IMR-90 (cell line): ENCODE measurements at regions not wholly inside any gene's neighbourhood (a gene's known extent, or its start where the extent isn't known, plus 50 kb on each side); places are given as distances from the start of the nearest gene placed in this dataset.
A peak's percentile ranks its signal among the peaks of the same experiment; 100 is the strongest.

Experiments used
- ATAC-seq: fragments of 200-7000 bp; cut with Tn5 transposase; 2 replicates; pipeline ENCODE4 v1.9.1; 2020; ENCODE audit warnings: low read depth, mild to moderate bottlenecking, moderate library complexity
- BruUV-seq: library from RNA; stranded (reverse); fragments of 400-500 nt; replicated peaks from 2 replicates; lab custom pipeline; 2021; lab: Mats Ljungman, UMichigan
- CTCF ChIA-PET: fragments of 300-600 bp; formaldehyde crosslinking; extraction: SDS; loops from one replicate; lab custom pipeline; 2021; ENCODE audit warnings: antibody characterized with exemption; lab: Yijun Ruan, JAX
- POLR2A ChIA-PET: fragments of 300-600 bp; sonication (Branson Sonifier 250); formaldehyde crosslinking; loops from one replicate; lab custom pipeline; 2022; ENCODE audit warnings: antibody characterized with exemption; ENCODE audit not compliant: unreplicated experiment; lab: Charles Lee
- DNase-seq: peaks from one replicate; pipeline ENCODE4 v3.0.0; 2013
- H2AFZ ChIP-seq: replicated peaks from 2 replicates; pipeline ENCODE3; 2013; ENCODE audit warnings: low read length, mild to moderate bottlenecking; ENCODE audit not compliant: poor library complexity
- H2AK5ac ChIP-seq: 2 replicates; pipeline ENCODE4 v1.6.1; 2013; ENCODE audit warnings: low read depth, low read length, inconsistent platforms
- H2AK9ac ChIP-seq: replicated peaks from 2 replicates; pipeline ENCODE3; 2013; ENCODE audit warnings: mild to moderate bottlenecking, low read depth, low read length, moderate library complexity; ENCODE audit not compliant: poor library complexity
- H2BK120ac ChIP-seq: 2 replicates; pipeline ENCODE4 v1.6.1; 2013; ENCODE audit warnings: low read depth, low read length, inconsistent platforms
- H2BK15ac ChIP-seq: 3 replicates; pipeline ENCODE4 v1.6.1; 2013; ENCODE audit warnings: low read depth, low read length, inconsistent platforms
- H2BK20ac ChIP-seq: 2 replicates; pipeline ENCODE4 v1.6.1; 2013; ENCODE audit warnings: low read depth, mild to moderate bottlenecking, inconsistent platforms, low read length, moderate library complexity
- H2BK5ac ChIP-seq: 2 replicates; pipeline ENCODE4 v1.6.1; 2013; ENCODE audit warnings: mild to moderate bottlenecking, low read depth, low read length, inconsistent platforms; ENCODE audit not compliant: poor library complexity, severe bottlenecking
- H3K14ac ChIP-seq: replicated peaks from 2 replicates; pipeline ENCODE4 v1.6.1; 2013; ENCODE audit warnings: low read depth, low read length, inconsistent platforms
- H3K18ac ChIP-seq: 2 replicates; pipeline ENCODE4 v1.6.1; 2013; ENCODE audit warnings: low read depth, low read length, control low read depth
- H3K23ac ChIP-seq: 2 replicates; pipeline ENCODE4 v1.6.1; 2013; ENCODE audit warnings: low read depth, low read length, inconsistent platforms
- H3K27ac ChIP-seq: 2 replicates; pipeline ENCODE4 v1.5.1; 2013; ENCODE audit warnings: mild to moderate bottlenecking, control low read depth, low read length; ENCODE audit not compliant: insufficient read depth
- H3K27me3 ChIP-seq: 2 replicates; pipeline ENCODE4 v1.6.1; 2013; ENCODE audit warnings: low read length; ENCODE audit not compliant: control insufficient read depth, insufficient read depth
- H3K36me3 ChIP-seq: 2 replicates; pipeline ENCODE4 v1.6.1; 2013; ENCODE audit warnings: low read length, mixed read lengths; ENCODE audit not compliant: control insufficient read depth, insufficient read depth
- H3K4ac ChIP-seq: 2 replicates; pipeline ENCODE4 v1.6.1; 2013; ENCODE audit warnings: low read depth, low read length, inconsistent platforms
- H3K4me1 ChIP-seq: 2 replicates; pipeline ENCODE4 v1.6.1; 2013; ENCODE audit warnings: low read length, mixed read lengths; ENCODE audit not compliant: control insufficient read depth, insufficient read depth
- H3K4me2 ChIP-seq: 2 replicates; pipeline ENCODE4 v1.6.1; 2013; ENCODE audit warnings: low read depth, mild to moderate bottlenecking, control low read depth, low read length, moderate library complexity
- H3K4me3 ChIP-seq: 2 replicates; pipeline ENCODE4 v1.5.1; 2013; ENCODE audit warnings: low read depth, mild to moderate bottlenecking, control low read depth, low read length, moderate library complexity; ENCODE audit not compliant: insufficient read depth
- H3K56ac ChIP-seq: 2 replicates; pipeline ENCODE4 v1.6.1; 2013; ENCODE audit warnings: low read length, inconsistent platforms; ENCODE audit not compliant: insufficient read depth; ENCODE audit errors: extremely low read depth
- H3K79me1 ChIP-seq, 2 experiments: 2 replicates each; pipeline ENCODE4 v1.6.1; 2013; ENCODE audit warnings: low read length in 2 of 2, inconsistent platforms in 1 of 2, low read depth in 1 of 2
- H3K9ac ChIP-seq: 2 replicates; pipeline ENCODE4 v1.6.1; 2013; ENCODE audit warnings: low read depth, low read length, control low read depth
- H3K9me1 ChIP-seq: 2 replicates; pipeline ENCODE4 v1.6.1; 2013; ENCODE audit warnings: low read length, inconsistent platforms; ENCODE audit not compliant: insufficient read depth
- H3K9me3 ChIP-seq: 2 replicates; pipeline ENCODE4 v1.6.1; 2013; ENCODE audit warnings: low read length; ENCODE audit not compliant: control insufficient read depth, insufficient read depth
- H4K20me1 ChIP-seq: 2 replicates; pipeline ENCODE4 v1.6.1; 2013; ENCODE audit warnings: low read length, inconsistent platforms; ENCODE audit not compliant: insufficient read depth
- H4K5ac ChIP-seq: 2 replicates; pipeline ENCODE4 v1.6.1; 2013; ENCODE audit warnings: mild to moderate bottlenecking, low read depth, low read length, control low read depth
- H4K8ac ChIP-seq, 2 experiments: 2 replicates each; pipeline ENCODE4 v1.6.1; 2013; ENCODE audit warnings: low read depth in 2 of 2, low read length in 2 of 2, control low read depth in 1 of 2, inconsistent platforms in 1 of 2
- H4K91ac ChIP-seq: 2 replicates; pipeline ENCODE4 v1.6.1; 2013; ENCODE audit warnings: low read depth, low read length, inconsistent platforms; ENCODE audit not compliant: insufficient read depth
- MAZ ChIP-seq: IDR thresholded peaks from 2 replicates; pipeline ENCODE4 v1.6.1; 2012; ENCODE audit warnings: low read depth, mild to moderate bottlenecking, low read length, improper control_type of control experiment, moderate library complexity, borderline replicate concordance
- WGBS, 2 experiments: methylation state at CpG; one replicate each; pipeline versions ENCODE4 v1.1.5 to v1.1.7; 2013; ENCODE audit warnings: missing lambda C conversion rate in 2 of 2; ENCODE audit not compliant: insufficient read length in 1 of 2; ENCODE audit errors: extremely low coverage in 2 of 2; 5-methylcytosine and 5-hydroxymethylcytosine counted together
- dilution Hi-C: fragments of 300-500 bp; cut with HindIII; formaldehyde crosslinking; loops from one replicate; pipeline ENCODE4 v1.14.3; 2018; ENCODE audit warnings: low sequenced_read_pairs; ENCODE audit not compliant: unreplicated experiment
- in situ Hi-C: fragments of 300-500 bp; cut with MboI; formaldehyde crosslinking; loops from 3 replicates; pipeline ENCODE4 v1.14.3; 2019; ENCODE audit warnings: low sequenced_read_pairs, inconsistent platforms, mixed read lengths
- intact Hi-C: fragments of 100-400 bp; cut with micrococcal nuclease; formaldehyde crosslinking; loops from 2 replicates; pipeline ENCODE4 v1.10.0; 2022
- TF ChIP-seq, protein P1 (sequence below): conservative IDR thresholded peaks from 2 replicates; pipeline ENCODE4 v1.5.1; 2012; ENCODE audit warnings: mild to moderate bottlenecking, low read depth, low read length, improper control_type of control experiment

DNA sequence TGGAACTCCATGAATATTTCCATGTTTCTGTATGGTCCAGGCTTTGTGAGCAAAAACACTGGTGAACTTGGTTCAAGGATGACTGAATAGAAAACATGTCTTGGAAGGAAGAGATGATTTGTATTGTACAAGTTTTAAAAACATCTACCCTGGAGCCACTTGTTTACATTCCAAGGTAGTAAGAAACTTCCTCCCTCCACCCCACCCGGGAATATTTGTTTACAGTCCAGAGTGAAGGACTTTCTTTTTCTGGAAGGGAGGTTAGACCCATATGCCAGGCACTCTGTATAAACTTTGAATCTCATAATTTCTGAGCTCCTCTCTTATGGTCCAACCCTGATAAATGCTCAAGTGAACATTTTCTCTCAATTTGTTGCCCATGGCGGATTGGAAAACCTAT, 323.3 kb upstream of the LYPLAL1 start:
- Histone ChIP-seq H3K9me1 (no peaks in the 10 kb centered on the region), H3K23ac (no peak overlapping the region; the same call in 1 of the 2 replicates), H2BK20ac (peak overlapping the region; percentile 75; the same call in 1 of the 2 replicates), H3K79me1 (no peaks in the 10 kb centered on the region), H3K14ac (0 out of 2 replicates have a peak overlapping the region, but pooled peaks have one; percentile 4), H3K36me3 (no peaks in the 10 kb centered on the region), H2AK9ac (no peak overlapping the region), H2BK15ac (peak overlapping the region; percentile 69; the same call in 1 of the 3 replicates), H4K8ac (peak overlapping the region in 1 of 2 experiments; percentile 26; a peak in 1 of 4 replicates), H3K27ac (no peak overlapping the region), H3K9me3 (no peaks in the 10 kb centered on the region), H3K27me3 (no peaks in the 10 kb centered on the region), H3K9ac (no peak overlapping the region), H3K4me3 (no peak overlapping the region), H4K20me1 (no peaks in the 10 kb centered on the region), H2BK120ac (peak overlapping the region; percentile 54; the same call in 1 of the 2 replicates), H3K56ac (no peak overlapping the region), H3K18ac (no peak overlapping the region; the same call in 1 of the 2 replicates), H3K4ac (peak overlapping the region; percentile 20; the same call in 1 of the 2 replicates), H4K5ac (no peak overlapping the region), H2AFZ (no peak overlapping the region), H2AK5ac (no peak overlapping the region), H4K91ac (peak overlapping the region; percentile 41; the same call in 1 of the 2 replicates), H3K4me2 (no peak overlapping the region), H3K4me1 (no peaks in the 10 kb centered on the region), H2BK5ac (peak overlapping the region; percentile 59)
- DNase-seq (peak; percentile 69), ATAC-seq (peak; percentile 87)
- no TSS peak for BruUV-seq
- in situ Hi-C loops (no loop called here), intact Hi-C loops (loop anchor here (5.0 kb wide), 1 partner anchor 217 kb away; no protein-coding TSS in a partner anchor), dilution Hi-C loops (no loop called here)
- ChIA-PET POLR2A (no interaction called here), CTCF (interaction anchor here (0.6 kb wide), 1 partner anchor 111 kb away, joined by 3 read pairs; no protein-coding TSS in a partner anchor)
- TF ChIP-seq MAZ: peak; percentile 43; the same call in 1 of the 2 replicates
- TF ChIP-seq, protein P1, sequence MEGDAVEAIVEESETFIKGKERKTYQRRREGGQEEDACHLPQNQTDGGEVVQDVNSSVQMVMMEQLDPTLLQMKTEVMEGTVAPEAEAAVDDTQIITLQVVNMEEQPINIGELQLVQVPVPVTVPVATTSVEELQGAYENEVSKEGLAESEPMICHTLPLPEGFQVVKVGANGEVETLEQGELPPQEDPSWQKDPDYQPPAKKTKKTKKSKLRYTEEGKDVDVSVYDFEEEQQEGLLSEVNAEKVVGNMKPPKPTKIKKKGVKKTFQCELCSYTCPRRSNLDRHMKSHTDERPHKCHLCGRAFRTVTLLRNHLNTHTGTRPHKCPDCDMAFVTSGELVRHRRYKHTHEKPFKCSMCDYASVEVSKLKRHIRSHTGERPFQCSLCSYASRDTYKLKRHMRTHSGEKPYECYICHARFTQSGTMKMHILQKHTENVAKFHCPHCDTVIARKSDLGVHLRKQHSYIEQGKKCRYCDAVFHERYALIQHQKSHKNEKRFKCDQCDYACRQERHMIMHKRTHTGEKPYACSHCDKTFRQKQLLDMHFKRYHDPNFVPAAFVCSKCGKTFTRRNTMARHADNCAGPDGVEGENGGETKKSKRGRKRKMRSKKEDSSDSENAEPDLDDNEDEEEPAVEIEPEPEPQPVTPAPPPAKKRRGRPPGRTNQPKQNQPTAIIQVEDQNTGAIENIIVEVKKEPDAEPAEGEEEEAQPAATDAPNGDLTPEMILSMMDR: no peak
- WGBS, 2 experiments: no CpG with 5 or more reads among the region's 2 CpGs
